ENCODE measurements at regions not wholly inside any gene's neighbourhood (a gene's known extent, or its start where the extent isn't known, plus 50 kb on each side); places are given as distances from the start of the nearest gene placed in this dataset.

DNA sequence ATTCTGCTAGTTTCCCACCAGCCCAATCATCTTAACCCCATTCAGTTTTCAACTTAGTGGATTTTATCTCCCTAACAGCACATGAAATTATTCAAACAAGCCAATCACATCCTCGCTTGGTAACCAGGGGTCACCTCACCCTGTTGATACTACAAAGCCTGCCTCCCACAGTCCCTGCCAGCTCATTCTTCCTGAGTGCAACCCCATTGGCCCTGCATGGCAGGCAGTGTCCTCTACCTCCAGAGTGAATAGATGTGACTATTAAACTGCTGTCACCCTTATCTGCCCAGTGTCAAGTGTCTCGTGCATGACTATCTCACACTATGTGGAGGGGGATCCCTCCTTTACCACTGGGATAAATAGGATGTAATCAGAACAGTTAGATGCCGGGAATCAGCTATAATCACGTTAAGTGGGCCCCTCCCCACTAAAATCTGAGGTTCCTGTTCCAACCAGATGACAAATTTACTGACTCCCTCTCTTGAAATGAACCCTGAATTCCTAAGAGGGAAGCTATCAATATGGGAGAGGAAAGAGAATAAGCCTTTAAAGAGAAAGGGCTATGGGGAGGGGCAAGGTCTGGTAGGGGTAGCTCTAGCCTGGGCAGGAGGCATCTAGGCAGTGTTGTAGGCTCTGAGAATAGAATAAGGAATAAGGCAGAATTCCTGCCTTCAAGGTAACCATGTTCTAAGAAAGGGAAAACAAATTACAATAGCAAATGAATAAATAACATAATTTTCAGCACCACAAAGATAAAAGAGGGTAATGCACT lies 155.9 kb downstream of the SLC30A10 start:
- no peak for TF ChIP-seq CTCF (IDR thresholded peaks at IDR 0.05)
- no peak for TF ChIP-seq POLR2A (IDR thresholded peaks at IDR 0.05)
